B cell (primary cell): ENCODE measurements at regions not wholly inside any gene's neighbourhood (a gene's known extent, or its start where the extent isn't known, plus 50 kb on each side); places are given as distances from the start of the nearest gene placed in this dataset.

Experiments
- ATAC-seq: fragments of 200-7000 bp; cut with Tn5 transposase; one replicate; pipeline ENCODE4 v1.10.0; 2021; ENCODE audit warnings: low read depth, mild to moderate bottlenecking, moderate number of reproducible peaks, moderate library complexity
- CTCF ChIA-PET: fragments of 350-600 bp; sonication (Branson Sonifier 250); formaldehyde crosslinking; loops from one replicate; lab custom pipeline; 2021; ENCODE audit warnings: antibody characterized with exemption, inconsistent platforms; lab: Charles Lee
- POLR2A ChIA-PET: fragments of 350-600 bp; sonication (Branson Sonifier 250); formaldehyde crosslinking; loops from one replicate; lab custom pipeline; 2021; ENCODE audit warnings: antibody characterized with exemption; lab: Charles Lee
- DNase-seq: peaks from one replicate; pipeline ENCODE4 v3.0.0; 2013
- H2AFZ ChIP-seq: 2 replicates; pipeline ENCODE4 v1.6.1; 2012; ENCODE audit warnings: mild to moderate bottlenecking, low read depth, low read length; ENCODE audit not compliant: insufficient read depth, poor library complexity, severe bottlenecking
- H3K27ac ChIP-seq, 2 donors: 1 replicate in 1 of 2; 2 replicates in 1 of 2; pipeline ENCODE4 v1.5.1; 2012 to 2013; ENCODE audit warnings: low read length in 2 of 2, mild to moderate bottlenecking in 2 of 2, moderate library complexity in 1 of 2
- H3K27me3 ChIP-seq, 4 experiments: fragments of 200-600 bp in 1 of 4; sonication (generic) in 1 of 4; replicated peaks in 1 of 4; 1 replicate in 2 of 4; 2 replicates in 2 of 4; pipeline versions ENCODE4 v1.6.1 to v1.7.0; 2013 to 2016; ENCODE audit warnings: low read length in 3 of 4, mild to moderate bottlenecking in 2 of 4, mixed read lengths in 1 of 4, moderate library complexity in 1 of 4; ENCODE audit not compliant: insufficient read depth in 4 of 4, control insufficient read depth in 3 of 4; ENCODE audit errors: control extremely low read depth in 1 of 4
- H3K36me3 ChIP-seq, 2 experiments: replicated peaks in 1 of 2; 1 replicate in 1 of 2; 2 replicates in 1 of 2; pipeline versions ENCODE4 v1.6.1 to v1.7.1; 2013; ENCODE audit warnings: low read length in 1 of 2; ENCODE audit not compliant: insufficient read depth in 2 of 2, control insufficient read depth in 1 of 2; ENCODE audit errors: control extremely low read depth in 1 of 2, extremely low read depth in 1 of 2
- H3K4me1 ChIP-seq, 2 donors: fragments of 200-600 bp in 1 of 2; sonication (generic) in 1 of 2; 1 replicate in 1 of 2; 2 replicates in 1 of 2; pipeline versions ENCODE4 v1.5.1 to v1.6.1; 2013 to 2017; ENCODE audit warnings: low read length in 2 of 2; ENCODE audit not compliant: control insufficient read depth in 2 of 2, insufficient read depth in 2 of 2
- H3K4me2 ChIP-seq: replicated peaks from 2 replicates; pipeline ENCODE3; 2012; ENCODE audit warnings: mild to moderate bottlenecking, low read depth, low read length; ENCODE audit not compliant: poor library complexity, severe bottlenecking
- H3K4me3 ChIP-seq, 5 experiments: fragments of 200-600 bp in 1 of 5; sonication (generic) in 1 of 5; 1 replicate in 3 of 5; 2 replicates in 2 of 5; pipeline versions ENCODE4 v1.5.1 to v1.7.0; 2011 to 2016; ENCODE audit warnings: low read length in 4 of 5, mild to moderate bottlenecking in 4 of 5, low read depth in 2 of 5, control low read depth in 1 of 5, moderate library complexity in 1 of 5; ENCODE audit not compliant: insufficient read depth in 1 of 5; ENCODE audit errors: control extremely low read depth in 1 of 5, extremely low read depth in 1 of 5
- H3K79me2 ChIP-seq: fragments of 200-600 bp; sonication (generic); one replicate; pipeline ENCODE4 v1.6.0; 2016; ENCODE audit warnings: low read length; ENCODE audit not compliant: control insufficient read depth, insufficient read depth
- H3K9ac ChIP-seq: fragments of 200-600 bp; sonication (generic); 2 replicates; pipeline ENCODE4 v1.6.1; 2017; ENCODE audit warnings: mild to moderate bottlenecking, low read length, moderate library complexity
- H3K9me3 ChIP-seq, 3 donors: one replicate each; pipeline versions ENCODE4 v1.6.1 to v1.7.1; 2013; ENCODE audit warnings: low read length in 2 of 3; ENCODE audit not compliant: control insufficient read depth in 2 of 3, insufficient read depth in 1 of 3; ENCODE audit errors: control extremely low read depth in 1 of 3
- H4K20me1 ChIP-seq: 2 replicates; pipeline ENCODE4 v1.6.0; 2012; ENCODE audit warnings: mild to moderate bottlenecking, low read length; ENCODE audit not compliant: insufficient read depth, control insufficient read depth, poor library complexity, severe bottlenecking
- H3K27ac Mint-ChIP-seq: one replicate; pipeline ENCODE4 v1.8.0; 2021; ENCODE audit warnings: mixed read lengths
- H3K27me3 Mint-ChIP-seq: one replicate; pipeline ENCODE4 v1.8.0; 2021; ENCODE audit warnings: mixed read lengths
- H3K4me1 Mint-ChIP-seq: one replicate; pipeline ENCODE4 v1.8.0; 2021; ENCODE audit warnings: mixed read lengths
- H3K4me3 Mint-ChIP-seq: one replicate; pipeline ENCODE4 v1.8.0; 2021; ENCODE audit warnings: mixed read lengths
- H3K9me3 Mint-ChIP-seq: one replicate; pipeline ENCODE4 v1.8.0; 2022; ENCODE audit warnings: mixed read lengths; ENCODE audit not compliant: insufficient read depth
- CTCF ChIP-seq: fragments of 200-600 bp; IDR thresholded peaks from one replicate; pipeline ENCODE4 v1.8.0; 2022; ENCODE audit warnings: antibody characterized with exemption, mild to moderate bottlenecking
- EZH2 ChIP-seq: IDR thresholded peaks from 2 replicates; pipeline ENCODE4 v1.6.1; 2012; ENCODE audit warnings: borderline replicate concordance, low read depth, mild to moderate bottlenecking, moderate library complexity, low read length; ENCODE audit not compliant: insufficient read depth, poor library complexity, severe bottlenecking
- WGBS: methylation state at CpG from one replicate; pipeline ENCODE4 v1.1.5; 2013; ENCODE audit warnings: missing lambda C conversion rate; ENCODE audit not compliant: insufficient coverage; 5-methylcytosine and 5-hydroxymethylcytosine counted together
- intact Hi-C: fragments of 100-400 bp; cut with micrococcal nuclease; formaldehyde crosslinking; loops from one replicate; pipeline ENCODE4 v1.10.0; 2022

DNA sequence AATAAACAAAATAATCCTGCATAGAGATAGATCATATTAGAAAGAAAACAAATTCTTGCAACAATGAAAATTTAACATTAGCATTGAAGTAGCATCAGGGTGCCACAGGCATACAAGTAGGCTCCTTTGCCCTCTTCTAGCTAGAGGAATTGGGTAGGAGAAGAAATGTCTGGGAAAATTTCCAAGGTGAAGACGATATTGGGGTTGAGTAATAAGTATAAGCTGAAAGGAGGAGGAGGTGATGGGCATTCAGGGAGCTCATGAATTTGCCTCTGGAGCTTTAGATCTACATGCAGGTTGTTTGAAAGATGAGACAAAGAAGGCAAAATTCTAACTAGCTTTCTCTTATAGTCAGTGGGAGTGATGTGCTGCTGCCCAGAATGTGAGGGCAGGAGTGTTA, 504.9 kb downstream of the CCDC85A start:
- Histone ChIP-seq H3K4me3 (no peak overlapping the region), H3K4me1 (no peaks in the 10 kb centered on the region), H3K9me3 (peaks cover 0 to under 1% (median 0%) of the 10 kb centered on the region in 3 donors), H3K9ac (no peak overlapping the region), H4K20me1 (no peaks in the 10 kb centered on the region), H3K27me3 (no peaks in the 10 kb centered on the region), H2AFZ (no peak overlapping the region), H3K4me2 (no peak overlapping the region), H3K27ac (no peak overlapping the region), H3K36me3 (no peaks in the 10 kb centered on the region), H3K79me2 (no peaks in the 10 kb centered on the region)
- Mint-ChIP-seq H3K27me3 (no peaks in the 10 kb centered on the region), H3K4me3 (no peak overlapping the region), H3K27ac (no peak overlapping the region), H3K9me3 (peaks cover 2% of the 10 kb centered on the region), H3K4me1 (no peaks in the 10 kb centered on the region)
- DNase-seq (no peak), ATAC-seq (no peak)
- TF ChIP-seq CTCF (no peak), EZH2 (no peak)
- ChIA-PET POLR2A (no interaction called here), CTCF (no interaction called here)
- no CpG with 5 or more reads among the region's 1 CpG for WGBS
- intact Hi-C loops = no loop called here

- intact Hi-C loops = no loop called here
- no peak for DNase-seq
- TF ChIP-seq CTCF (no peak), EZH2 (no peak)
- H3K9ac ChIP-seq = no peak overlapping the region
- H3K4me1 Mint-ChIP-seq = no peaks in the 10 kb centered on the region
- no CpG with 5 or more reads among the region's 2 CpGs for WGBS
- no peaks in the 10 kb centered on the region for H3K27me3 Mint-ChIP-seq
- no peak overlapping the region for H3K4me3 Mint-ChIP-seq
- no peak overlapping the region for H3K27ac ChIP-seq
- CTCF ChIA-PET = no interaction called here
- no peaks in the 10 kb centered on the region for H3K36me3 ChIP-seq
- ATAC-seq = no peak
- no peaks in the 10 kb centered on the region for H3K79me2 ChIP-seq
- no peak overlapping the region for H3K27ac Mint-ChIP-seq
- no peak overlapping the region for H2AFZ ChIP-seq
- H4K20me1 ChIP-seq = no peaks in the 10 kb centered on the region
- peaks cover 0 to 2% (median 0%) of the 10 kb centered on the region in 3 donors for H3K9me3 ChIP-seq
- POLR2A ChIA-PET = no interaction called here
- H3K9me3 Mint-ChIP-seq = peaks cover 2% of the 10 kb centered on the region
- H3K4me3 ChIP-seq = no peak overlapping the region
- no peak overlapping the region for H3K4me2 ChIP-seq
- H3K4me1 ChIP-seq = no peaks in the 10 kb centered on the region
- no peaks in the 10 kb centered on the region for H3K27me3 ChIP-seq
Measured at GRCh38 chr2:56693501-56693900, 509.7 kb downstream of the CCDC85A start.
